GM18519 (cell line): ENCODE measurements at regions not wholly inside any gene's neighbourhood (a gene's known extent, or its start where the extent isn't known, plus 50 kb on each side); places are given as distances from the start of the nearest gene placed in this dataset.
"Not testable (repeated sequence)": the region's sequence is repeated elsewhere in the genome, so short reads cannot be mapped to it uniquely, and the experiment has no call there.

Experiments
- ATAC-seq: cut with Tn5 transposase; IDR thresholded peaks from one replicate; pipeline ENCODE4 v1.9.1; 2021; ENCODE audit warnings: mild to moderate bottlenecking, moderate library complexity; ENCODE audit not compliant: unreplicated experiment, low FRiP score

DNA sequence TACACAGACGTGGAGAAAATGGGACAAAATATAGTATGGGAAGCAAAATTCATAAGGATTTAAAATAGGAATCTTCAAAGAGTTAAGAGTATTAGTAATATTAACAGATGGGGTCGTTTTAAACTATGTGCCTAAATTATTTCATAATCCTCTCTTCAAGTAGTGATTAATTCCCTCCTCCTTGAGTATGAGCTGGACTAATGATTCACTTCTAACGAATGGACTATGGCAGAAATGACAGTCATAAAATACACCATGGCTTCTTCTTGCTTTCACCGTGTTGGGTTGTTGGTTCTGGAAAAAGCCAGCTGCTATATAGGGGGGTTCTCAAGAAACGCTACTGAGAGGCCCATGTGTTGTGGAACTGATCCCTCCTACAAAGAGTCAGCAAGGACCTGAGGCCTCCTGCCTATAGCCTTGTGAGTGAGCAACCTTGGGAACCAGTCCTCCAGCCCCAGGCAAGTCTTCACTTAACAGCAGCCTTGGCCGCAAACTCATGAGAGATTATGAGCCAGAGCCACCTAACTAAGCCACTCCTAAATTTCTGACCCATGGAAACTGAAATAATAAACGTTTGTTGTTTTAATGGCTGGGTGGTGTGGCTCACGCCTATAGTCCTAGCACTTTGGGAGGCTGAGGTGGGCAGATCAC, 64.8 kb upstream of the ABHD2 start:
- ATAC-seq, result no peak

DNA sequence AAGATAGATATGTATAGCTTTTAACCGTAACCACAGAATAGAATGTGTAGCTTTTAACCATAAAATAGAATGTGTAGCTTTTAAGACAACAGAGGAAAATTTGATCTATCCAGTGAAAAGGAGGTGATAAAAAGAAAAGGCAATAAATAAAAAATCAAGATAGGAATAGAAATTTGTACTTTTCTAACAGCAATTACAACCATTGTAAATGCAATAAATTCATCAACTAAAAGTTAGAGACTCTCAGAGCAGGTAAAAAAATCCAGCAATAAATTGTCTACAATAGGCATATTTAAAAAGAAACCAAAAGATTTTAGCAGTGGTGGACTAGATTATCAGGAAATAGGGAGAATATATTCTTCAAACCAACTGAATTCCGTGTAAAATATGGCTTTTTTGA, 63.8 kb upstream of the ABHD2 start:
- ATAC-seq, result no peak

GRCh38 chr15:89026167-89026566, 62.1 kb upstream of the ABHD2 start:
- no peak for ATAC-seq

- no peak for ATAC-seq
Observed at GRCh38 chr15:89028036-89028435, 60.2 kb upstream of the ABHD2 start.

DNA sequence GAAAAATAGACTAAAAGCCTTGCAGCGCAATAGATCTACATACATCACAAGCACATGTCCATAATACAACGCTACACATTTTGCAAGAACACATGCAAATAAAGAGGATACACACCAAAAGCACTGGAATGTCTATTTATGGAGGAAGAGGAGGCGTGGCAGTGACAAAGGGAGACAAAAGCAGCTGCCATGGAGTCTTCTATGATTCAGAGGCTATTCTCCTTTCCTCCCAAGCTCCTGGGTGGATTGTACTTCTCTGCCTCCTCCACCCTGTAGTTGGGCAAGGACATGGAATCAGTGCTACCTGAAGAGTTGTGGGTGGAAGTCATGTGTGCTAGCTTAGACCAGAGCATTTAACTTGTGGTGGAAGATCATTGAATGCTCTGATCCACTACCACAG, 57.9 kb upstream of the ABHD2 start:
- ATAC-seq, result no peak

DNA sequence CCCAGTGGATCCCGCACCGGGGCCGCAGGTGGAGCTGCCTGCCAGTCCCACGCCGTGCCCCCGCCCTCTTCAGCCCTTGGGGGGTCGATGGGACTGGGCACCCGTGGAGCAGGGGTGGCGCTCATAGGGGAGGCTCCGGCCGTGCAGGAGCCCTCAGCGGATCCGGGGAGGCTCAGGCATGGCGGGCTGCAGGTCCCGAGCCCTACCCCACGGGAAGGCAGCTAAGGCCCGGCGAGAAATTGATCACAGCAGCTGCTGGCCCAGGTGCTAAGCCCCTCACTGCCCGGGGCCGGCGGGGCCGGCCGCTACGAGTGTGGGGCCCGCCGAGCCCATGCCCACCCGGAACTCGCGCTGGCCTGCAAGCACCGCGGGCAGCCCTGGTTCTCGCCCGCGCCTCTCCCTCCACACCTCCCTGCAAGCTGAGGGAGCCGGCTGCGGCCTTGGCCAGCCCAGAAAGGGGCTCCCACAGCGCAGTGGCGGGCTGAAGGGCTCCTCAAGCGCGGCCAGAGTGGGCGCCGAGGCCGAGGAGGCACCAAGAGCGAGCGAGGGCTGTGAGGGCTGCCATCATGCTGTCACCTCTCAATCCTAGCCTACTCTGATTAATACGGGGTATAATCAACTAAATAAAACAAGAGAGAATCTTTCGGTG, 56.5 kb upstream of the ABHD2 start:
- ATAC-seq, result not testable (repeated sequence)

DNA sequence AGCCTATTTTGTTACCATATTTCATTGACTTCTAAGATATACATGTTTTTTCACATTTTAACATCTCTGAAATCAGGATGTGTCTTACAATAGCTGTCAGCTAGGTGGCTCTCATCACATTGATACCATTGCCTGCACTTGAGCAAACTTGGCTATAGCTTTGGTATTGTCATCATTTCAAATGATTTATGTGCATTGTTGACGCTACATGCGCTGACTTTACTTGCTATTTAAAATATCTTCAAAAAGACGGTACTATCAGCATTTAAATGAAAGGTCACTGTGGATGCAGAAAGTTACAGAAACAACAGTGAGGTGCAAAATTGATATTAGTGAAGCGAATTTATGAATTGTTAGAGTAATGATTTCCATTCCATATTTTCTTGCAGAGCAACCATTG, 54.0 kb upstream of the ABHD2 start:
- no peak for ATAC-seq

GRCh38 chr15:89035150-89035549, 53.1 kb upstream of the ABHD2 start:
- ATAC-seq, result no peak

GRCh38 chr15:89035658-89036057, 52.6 kb upstream of the ABHD2 start:
- no peak for ATAC-seq

- no peak for ATAC-seq
Observed at GRCh38 chr15:89038146-89038545, 50.1 kb upstream of the ABHD2 start.
